GM12891 (cell line): ENCODE measurements at regions not wholly inside any gene's neighbourhood (a gene's known extent, or its start where the extent isn't known, plus 50 kb on each side); places are given as distances from the start of the nearest gene placed in this dataset.

Experiments
- DNase-seq: peaks from one replicate; pipeline ENCODE4 v3.0.0; 2011; ENCODE audit warnings: low spot score; ENCODE audit not compliant: insufficient read length
- FAIRE-seq: peaks from 2 replicates; lab custom pipeline; 2011; peaks lifted over from hg19 to GRCh38; lab: Jason Lieb, UNC
- PAX5 ChIP-seq: IDR thresholded peaks from 2 replicates; pipeline ENCODE4 v1.6.1; 2011; ENCODE audit warnings: low read length, moderate library complexity, mild to moderate bottlenecking; ENCODE audit not compliant: insufficient read depth, severe bottlenecking
- POLR2A ChIP-seq: IDR thresholded peaks from 2 replicates; pipeline ENCODE4 v1.6.1; 2011; ENCODE audit warnings: low read depth, low read length, control low read depth
- POLR2AphosphoS5 ChIP-seq: IDR thresholded peaks from 2 replicates; pipeline ENCODE4 v1.6.1; 2011; ENCODE audit warnings: low read depth, low read length, control low read depth
- POU2F2 ChIP-seq: IDR thresholded peaks from 2 replicates; pipeline ENCODE4 v1.6.1; 2011; ENCODE audit warnings: low read depth, mild to moderate bottlenecking, control low read depth, low read length, moderate library complexity
- SPI1 ChIP-seq: IDR thresholded peaks from 2 replicates; pipeline ENCODE4 v1.6.1; 2011; ENCODE audit warnings: low read depth, low read length, control low read depth
- TAF1 ChIP-seq: IDR thresholded peaks from 2 replicates; pipeline ENCODE4 v1.6.1; 2011; ENCODE audit warnings: low read depth, low read length, control low read depth

DNA sequence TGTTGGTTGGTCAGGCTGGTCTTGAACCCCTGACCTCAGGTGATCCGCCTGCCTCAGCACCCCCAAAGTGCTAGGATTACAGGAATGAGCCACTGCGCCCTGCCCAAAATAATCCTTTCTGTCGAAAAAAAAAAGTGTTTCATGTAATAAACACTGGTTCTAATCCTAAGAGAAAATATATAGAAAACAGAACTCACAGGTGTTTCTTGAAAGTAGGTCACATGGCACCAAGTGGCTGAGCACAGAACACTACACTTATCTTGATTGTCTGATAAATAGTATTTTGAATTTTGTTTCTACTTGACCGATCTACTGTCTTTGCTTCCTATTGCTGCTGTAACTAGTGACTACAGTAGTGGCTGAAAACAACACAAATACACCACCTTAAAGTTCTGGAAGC, 87.6 kb upstream of the SOD1 start:
- TF ChIP-seq TAF1 = no peak
- DNase-seq (no peak), FAIRE-seq (no peak)

DNA sequence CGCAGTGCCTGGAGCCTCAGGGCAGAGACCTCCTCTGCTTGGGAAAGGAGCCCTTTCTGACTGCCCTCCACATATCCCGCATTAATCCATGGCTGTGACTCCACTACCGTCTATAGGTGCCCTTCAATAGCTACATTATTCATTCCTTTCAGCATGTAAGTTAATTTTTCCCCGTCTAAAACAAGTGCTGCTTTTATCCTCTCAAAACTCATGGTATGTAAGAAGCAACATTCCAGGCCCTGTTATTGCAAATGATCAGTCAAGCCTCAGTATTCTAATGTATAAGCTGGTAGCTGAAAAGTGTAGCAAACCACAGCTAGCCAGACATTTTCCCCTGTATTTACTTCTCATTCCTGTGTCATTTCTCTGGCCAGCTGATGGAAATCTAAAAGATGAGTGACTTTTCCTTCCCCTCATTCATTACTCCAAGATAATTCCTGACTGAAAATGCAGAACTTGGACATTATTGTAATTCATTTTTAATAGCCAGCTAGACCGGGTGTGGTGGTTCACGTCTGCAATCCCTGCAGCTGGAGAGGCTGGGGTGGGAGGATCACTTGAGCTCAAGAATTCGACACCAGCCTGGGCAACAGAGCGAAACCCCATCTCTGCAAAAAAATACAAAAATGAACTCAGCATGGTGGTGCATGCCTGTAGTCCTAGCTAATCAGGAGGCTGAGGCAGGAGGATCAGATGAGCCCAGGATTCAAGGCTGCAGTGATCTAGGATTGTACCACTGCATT, 88.5 kb upstream of the SOD1 start:
- DNase-seq = no peak
- no peak for TF ChIP-seq TAF1
- no peak for TF ChIP-seq POU2F2
- no peak for TF ChIP-seq POLR2A
- TF ChIP-seq PAX5 = no peak
- no peak for TF ChIP-seq SPI1
- no peak for TF ChIP-seq POLR2AphosphoS5
- FAIRE-seq = no peak

DNA sequence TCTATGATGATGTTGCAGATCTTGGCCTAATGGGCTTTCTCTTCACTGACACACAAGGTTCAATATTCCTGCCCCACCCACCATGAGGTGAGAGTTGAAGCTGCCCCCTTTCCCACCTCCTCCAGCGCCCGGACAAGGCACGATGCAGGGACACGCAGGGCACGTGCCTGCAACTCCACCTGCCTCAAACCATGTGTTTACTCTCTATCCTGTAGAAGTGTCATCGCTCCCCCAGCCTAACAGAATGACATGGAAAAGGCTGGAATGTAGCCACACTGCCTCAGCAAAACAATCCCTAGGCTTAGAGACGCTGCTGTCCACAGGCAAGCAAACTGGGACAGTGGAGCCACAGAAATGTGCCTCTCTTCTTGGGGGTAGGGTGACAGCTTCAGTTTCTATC, 92.9 kb upstream of the SOD1 start:
- FAIRE-seq (no peak), DNase-seq (no peak)
- TF ChIP-seq PAX5 (no peak), POLR2A (no peak), SPI1 (no peak), TAF1 (no peak), POLR2AphosphoS5 (no peak)

DNA sequence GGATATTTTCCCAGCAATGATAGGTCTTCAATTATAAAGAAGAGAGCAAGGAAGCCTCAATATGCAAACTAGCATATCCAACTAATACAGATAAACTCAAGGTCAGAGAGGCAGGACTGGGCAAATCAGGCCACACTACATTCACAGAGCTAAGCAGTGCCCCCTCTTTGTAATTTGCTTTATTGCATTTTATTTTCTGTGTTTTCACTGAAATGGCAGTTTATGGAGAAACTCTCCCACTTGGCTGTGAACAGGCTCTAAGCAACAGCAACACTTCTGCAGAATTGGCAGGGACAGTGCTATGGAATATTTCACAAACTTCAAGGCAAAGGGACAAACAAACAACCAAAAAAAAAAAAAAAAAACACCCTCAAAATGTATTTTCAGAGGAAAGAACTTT, 93.4 kb upstream of the SOD1 start:
- DNase-seq (no peak), FAIRE-seq (no peak)
- TF ChIP-seq SPI1 (no peak), TAF1 (no peak), PAX5 (no peak), POLR2A (no peak), POLR2AphosphoS5 (no peak), POU2F2 (no peak)

DNA sequence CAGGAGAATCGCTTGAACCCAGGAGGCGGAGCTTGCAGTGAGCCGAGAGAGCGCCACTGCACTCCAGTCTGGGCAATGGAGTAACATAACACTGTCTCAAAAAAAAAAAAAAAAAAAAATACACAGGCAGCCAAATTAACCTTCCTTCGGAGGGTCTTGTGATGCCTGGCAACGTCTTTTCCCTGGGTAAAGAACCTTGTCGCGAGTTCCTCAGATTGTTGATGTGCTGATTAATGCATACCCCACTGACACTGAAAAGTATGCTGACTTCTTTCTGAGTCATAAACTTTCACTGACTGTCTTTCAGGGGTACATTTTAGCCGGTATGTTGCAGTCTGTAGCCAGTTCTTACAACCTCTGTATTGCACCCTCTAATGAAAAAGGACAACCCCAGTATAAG, 95.1 kb upstream of the SOD1 start:
- FAIRE-seq = no peak
- DNase-seq = no peak
- TF ChIP-seq POLR2AphosphoS5 (no peak), POLR2A (no peak), SPI1 (no peak)

DNA sequence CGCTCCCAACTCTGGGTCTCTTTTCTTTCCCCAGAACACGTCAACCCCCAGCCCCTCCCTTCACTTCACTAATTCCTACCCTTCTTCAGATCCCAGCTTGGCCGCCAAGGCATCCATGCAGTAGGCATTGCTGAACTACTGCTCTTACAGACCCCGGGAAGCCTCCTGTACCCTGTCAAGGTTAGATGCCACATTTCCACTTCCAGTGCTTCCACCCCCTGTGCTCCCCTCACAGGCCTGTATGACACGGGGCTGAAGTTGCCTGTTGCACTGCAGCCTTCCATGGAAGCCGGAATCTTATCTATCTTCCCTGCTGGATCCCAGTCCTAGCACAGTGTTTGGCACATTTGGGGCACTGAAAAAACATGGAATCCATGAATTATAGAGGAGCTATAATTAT, 99.0 kb upstream of the SOD1 start:
- DNase-seq (no peak), FAIRE-seq (no peak)
- TF ChIP-seq PAX5 (no peak), TAF1 (no peak), POU2F2 (no peak), POLR2AphosphoS5 (no peak), POLR2A (no peak), SPI1 (no peak)

DNA sequence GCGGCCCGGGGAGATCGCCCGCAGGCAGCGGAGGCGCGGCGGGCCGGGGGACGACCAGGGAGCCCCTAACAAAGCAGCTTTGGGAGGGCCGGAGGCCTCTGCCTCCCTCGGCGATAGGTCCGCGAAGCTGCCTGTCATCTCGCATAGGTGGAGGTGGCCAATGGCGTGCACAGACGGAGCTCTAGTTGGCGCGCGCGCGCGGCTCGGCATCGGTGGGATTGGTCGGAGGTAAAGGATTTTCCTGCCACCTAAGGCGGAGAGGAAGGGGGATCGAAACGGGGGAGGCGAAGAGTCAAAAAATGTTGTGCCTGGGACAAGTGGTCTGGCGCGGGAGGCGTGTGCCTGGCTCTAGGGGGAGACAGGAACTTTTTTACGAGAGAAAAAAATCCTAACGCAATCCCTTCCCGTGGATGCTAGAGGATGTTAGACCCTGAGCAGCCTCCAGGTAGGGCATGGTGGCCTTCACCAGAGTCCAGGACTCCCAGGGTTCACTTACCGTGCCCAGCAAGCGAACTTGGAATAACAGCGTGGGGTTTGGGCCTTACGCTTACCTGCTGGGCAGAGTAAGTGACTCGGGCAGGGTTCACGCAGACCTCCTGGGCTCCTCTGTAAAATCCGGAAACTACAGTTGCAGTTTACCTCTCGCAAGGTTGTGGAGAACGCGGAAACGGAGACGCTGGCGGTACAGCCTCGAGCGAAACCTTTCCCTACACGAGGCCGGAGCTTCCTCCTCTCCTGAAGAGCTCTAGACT, 99.9 kb upstream of the SOD1 start:
- DNase-seq = peak; percentile 39
- TF ChIP-seq PAX5 (no peak), POLR2AphosphoS5 (no peak), POU2F2 (no peak), SPI1 (no peak), POLR2A (no peak)
- no peak for FAIRE-seq

DNA sequence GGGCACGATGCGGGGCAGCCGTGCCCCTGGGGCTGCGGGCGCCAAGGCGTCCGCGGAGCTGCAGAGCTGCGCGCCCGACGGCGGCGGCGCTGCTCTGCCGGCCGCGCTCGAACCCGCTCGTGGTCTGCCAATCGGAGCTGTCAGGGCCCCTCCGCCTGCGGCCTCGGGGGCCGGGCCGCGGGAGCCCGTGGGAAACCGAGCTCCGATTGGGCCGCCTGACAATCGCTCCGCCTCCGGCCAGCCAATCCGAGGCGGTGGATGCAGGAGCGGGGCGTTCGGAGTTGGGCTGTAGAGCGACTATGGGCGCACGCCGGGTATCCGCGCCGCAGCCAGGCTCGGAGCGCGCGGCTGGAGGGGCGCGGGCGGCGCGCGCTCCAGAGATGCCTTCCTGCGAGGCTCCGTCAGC, 100.5 kb upstream of the SOD1 start:
- DNase-seq (peak; percentile 67), FAIRE-seq (no peak)
- TF ChIP-seq POU2F2 = no peak
- no peak for TF ChIP-seq SPI1
- TF ChIP-seq PAX5 = no peak
- no peak for TF ChIP-seq POLR2A
- TF ChIP-seq TAF1 = no peak
- no peak for TF ChIP-seq POLR2AphosphoS5

DNA sequence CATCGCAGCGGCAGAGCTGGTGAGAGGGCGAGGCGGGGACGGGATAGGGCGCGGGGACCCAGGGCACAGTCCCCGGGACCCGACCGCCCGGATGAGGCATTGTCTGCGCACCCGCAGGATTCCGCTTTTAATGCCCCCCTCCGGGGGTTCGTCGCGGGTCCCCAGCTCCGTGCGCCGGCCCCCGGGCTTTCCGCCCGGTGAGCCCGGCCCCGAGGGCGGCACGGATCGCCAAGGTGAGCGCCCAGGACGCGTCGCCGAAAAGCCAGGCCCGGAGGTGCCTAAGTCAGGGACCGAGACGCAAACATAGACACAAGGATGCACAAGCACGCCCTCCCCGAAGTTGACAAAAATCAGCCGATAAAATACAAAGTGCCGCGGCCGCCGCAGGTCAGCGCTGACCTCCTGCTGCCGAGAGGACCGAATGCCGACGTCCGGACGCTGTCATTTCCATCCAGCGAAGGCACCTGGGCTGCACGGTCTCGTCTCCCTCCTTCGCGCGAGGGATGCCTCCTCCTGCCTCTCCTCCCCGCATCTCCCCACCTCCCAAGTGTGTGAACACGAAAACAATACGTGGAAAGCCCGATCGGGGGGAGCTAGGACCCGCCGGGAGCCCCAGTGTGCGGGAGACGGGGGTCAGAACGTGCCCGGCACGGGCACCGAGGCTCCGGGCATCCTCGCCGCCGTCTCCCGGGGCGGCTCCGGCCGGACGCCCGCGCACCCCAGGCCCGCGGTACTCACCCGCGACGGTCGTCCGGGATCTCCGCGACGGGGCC, 101.1 kb upstream of the SOD1 start:
- no peak for DNase-seq
- TF ChIP-seq PAX5 = no peak
- no peak for TF ChIP-seq POU2F2
- no peak for TF ChIP-seq POLR2A
- no peak for TF ChIP-seq SPI1
- TF ChIP-seq TAF1 = no peak
- TF ChIP-seq POLR2AphosphoS5 = no peak
- no peak for FAIRE-seq
